Activated CD4-positive, alpha-beta memory T cell treated with anti-CD3 and anti-CD28 coated beads for 36 hours (primary cell): ENCODE measurements at regions not wholly inside any gene's neighbourhood (a gene's known extent, or its start where the extent isn't known, plus 50 kb on each side); places are given as distances from the start of the nearest gene placed in this dataset.

Experiments
- CTCF ChIA-PET: fragments of 350-600 bp; sonication (Branson Sonifier 250); formaldehyde crosslinking; loops from one replicate; lab custom pipeline; 2021; ENCODE audit warnings: antibody characterized with exemption, inconsistent platforms; lab: Charles Lee
- POLR2A ChIA-PET: fragments of 350-600 bp; sonication (Branson Sonifier 250); formaldehyde crosslinking; loops from one replicate; lab custom pipeline; 2021; ENCODE audit warnings: antibody characterized with exemption; lab: Charles Lee
- DNase-seq: peaks from one replicate; pipeline ENCODE4 v3.0.0-alpha.2; 2020
- H3K27ac Mint-ChIP-seq: one replicate; pipeline ENCODE4 v1.8.0; 2021; ENCODE audit warnings: mixed read lengths
- H3K27me3 Mint-ChIP-seq: one replicate; pipeline ENCODE4 v1.8.0; 2021; ENCODE audit warnings: mixed read lengths
- H3K36me3 Mint-ChIP-seq: one replicate; pipeline ENCODE4 v1.8.0; 2021; ENCODE audit warnings: mixed read lengths
- H3K4me1 Mint-ChIP-seq: one replicate; pipeline ENCODE4 v1.8.0; 2021; ENCODE audit warnings: low read depth, mixed read lengths
- H3K4me3 Mint-ChIP-seq: one replicate; pipeline ENCODE4 v1.8.0; 2021; ENCODE audit warnings: mild to moderate bottlenecking, mixed read lengths
- H3K9me3 Mint-ChIP-seq: one replicate; pipeline ENCODE4 v1.8.0; 2021; ENCODE audit warnings: mixed read lengths
- intact Hi-C: fragments of 100-400 bp; cut with micrococcal nuclease; formaldehyde crosslinking; loops from one replicate; pipeline ENCODE4 v1.15.1; 2023

DNA sequence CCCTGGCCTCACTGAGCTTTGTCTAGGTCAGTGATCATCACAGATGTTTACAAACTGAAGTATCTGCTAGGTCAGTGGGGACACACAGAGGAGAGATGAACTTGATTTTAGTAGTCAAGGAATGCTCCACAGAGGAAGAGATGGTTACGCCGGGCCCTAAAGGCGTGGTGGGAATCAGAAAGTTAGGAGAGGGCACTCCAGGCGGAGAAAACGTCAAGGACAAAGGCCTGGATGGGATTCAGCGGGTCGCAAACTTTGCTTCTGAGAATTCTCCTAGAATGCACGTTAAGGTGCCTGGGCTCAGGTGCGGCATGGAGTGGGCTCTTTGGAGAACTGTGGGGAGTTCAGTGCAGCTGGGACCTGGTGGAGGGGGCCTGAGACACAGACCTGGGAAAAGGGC lies 78.8 kb downstream of the TMEM17 start:
- intact Hi-C loops = no loop called here
- Mint-ChIP-seq H3K27ac (no peak overlapping the region), H3K4me3 (no peak overlapping the region), H3K9me3 (peaks cover 3% of the 10 kb centered on the region), H3K27me3 (no peaks in the 10 kb centered on the region), H3K36me3 (no peaks in the 10 kb centered on the region), H3K4me1 (no peaks in the 10 kb centered on the region)
- ChIA-PET POLR2A (no interaction called here), CTCF (no interaction called here)
- DNase-seq = no peak

DNA sequence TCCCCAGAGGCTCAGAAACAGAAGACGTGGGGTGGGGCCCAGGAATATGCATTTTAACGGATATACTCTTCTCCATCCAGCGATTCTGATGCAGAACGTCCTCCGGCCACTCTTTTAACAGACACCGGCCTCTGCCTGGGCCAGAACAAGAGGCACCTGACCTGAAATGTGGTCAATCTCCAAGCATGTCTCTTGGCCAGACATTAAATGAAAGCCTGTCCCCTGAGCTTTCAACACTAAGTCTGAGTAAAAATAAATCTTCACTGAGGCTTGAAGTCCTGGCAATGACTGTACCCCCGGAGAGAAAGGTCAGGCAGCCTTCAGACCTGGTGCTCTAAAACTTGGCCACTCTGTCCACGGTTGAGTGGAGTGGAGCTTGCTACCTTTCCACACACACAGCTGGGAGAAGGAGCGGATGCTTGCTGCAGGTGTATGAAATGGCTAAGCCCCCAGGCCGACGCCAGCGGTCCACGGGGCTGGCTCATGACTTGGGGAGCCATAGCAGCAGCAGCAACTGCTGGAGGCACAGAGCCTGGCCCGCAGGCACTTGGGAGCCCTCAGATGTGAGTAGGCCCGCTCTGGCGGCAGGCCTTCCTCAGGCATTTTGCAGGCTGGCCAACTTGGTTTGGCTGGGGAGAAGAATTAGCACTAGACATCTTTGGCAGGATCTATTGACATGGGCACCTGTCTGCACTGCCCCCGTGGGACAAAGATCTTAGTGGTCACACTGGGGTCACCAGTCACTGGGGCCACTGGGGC lies 79.7 kb downstream of the TMEM17 start:
- Mint-ChIP-seq H3K4me1 (no peaks in the 10 kb centered on the region), H3K9me3 (peaks cover 3% of the 10 kb centered on the region), H3K27ac (no peak overlapping the region), H3K27me3 (no peaks in the 10 kb centered on the region), H3K36me3 (no peaks in the 10 kb centered on the region), H3K4me3 (no peak overlapping the region)
- CTCF ChIA-PET = no interaction called here
- intact Hi-C loops = no loop called here
- POLR2A ChIA-PET = no interaction called here
- no peak for DNase-seq

- no peak for DNase-seq
- Mint-ChIP-seq H3K27me3 (no peaks in the 10 kb centered on the region), H3K9me3 (peaks cover 3% of the 10 kb centered on the region), H3K4me3 (no peak overlapping the region), H3K4me1 (no peaks in the 10 kb centered on the region), H3K36me3 (no peaks in the 10 kb centered on the region), H3K27ac (no peak overlapping the region)
- ChIA-PET POLR2A (no interaction called here), CTCF (no interaction called here)
- intact Hi-C loops = no loop called here
Observed at GRCh38 chr2:62425684-62426083, 80.3 kb downstream of the TMEM17 start.

DNA sequence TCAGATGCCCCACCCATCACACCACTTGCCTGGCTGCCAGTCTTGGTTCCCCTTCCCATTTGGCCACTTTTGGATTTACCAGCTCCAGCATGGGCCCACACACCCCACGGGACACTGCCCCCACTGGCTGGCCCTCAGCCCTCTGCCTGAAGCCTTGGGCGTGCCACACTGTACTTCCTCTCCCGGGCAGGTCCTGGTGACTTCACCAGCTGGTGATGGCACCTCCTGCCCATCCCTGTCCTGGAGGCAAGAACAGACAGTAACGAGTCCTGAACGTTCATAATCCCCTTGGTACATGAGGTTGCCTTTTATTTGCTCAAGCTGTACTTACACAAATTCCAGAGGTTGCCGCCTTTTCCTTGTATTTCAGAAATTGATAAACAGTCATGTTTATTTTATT lies 81.1 kb downstream of the TMEM17 start:
- intact Hi-C loops = no loop called here
- ChIA-PET CTCF (interaction anchor here (1.4 kb wide), 1 partner anchor 12 kb away, joined by 7 read pairs; no protein-coding TSS in a partner anchor), POLR2A (no interaction called here)
- no peaks in the 10 kb centered on the region for H3K9me3 Mint-ChIP-seq
- no peaks in the 10 kb centered on the region for H3K4me1 Mint-ChIP-seq
- no peak for DNase-seq
- no peak overlapping the region for H3K4me3 Mint-ChIP-seq
- H3K36me3 Mint-ChIP-seq = no peaks in the 10 kb centered on the region
- no peak overlapping the region for H3K27ac Mint-ChIP-seq
- peaks cover 1% of the 10 kb centered on the region for H3K27me3 Mint-ChIP-seq

GRCh38 chr2:62423883-62424458 lies 82.0 kb downstream of the TMEM17 start:
- Mint-ChIP-seq H3K36me3 (no peaks in the 10 kb centered on the region), H3K27ac (no peak overlapping the region), H3K4me1 (no peaks in the 10 kb centered on the region), H3K27me3 (peaks cover 3% of the 10 kb centered on the region), H3K4me3 (no peak overlapping the region), H3K9me3 (peaks cover 2% of the 10 kb centered on the region)
- CTCF ChIA-PET = interaction anchor here (1.4 kb wide), 1 partner anchor 11 kb away, joined by 7 read pairs; no protein-coding TSS in a partner anchor
- intact Hi-C loops = no loop called here
- POLR2A ChIA-PET = no interaction called here
- no peak for DNase-seq

- Mint-ChIP-seq H3K4me1 (no peaks in the 10 kb centered on the region), H3K4me3 (no peak overlapping the region), H3K27me3 (peaks cover 3% of the 10 kb centered on the region), H3K27ac (no peak overlapping the region), H3K9me3 (peaks cover 2% of the 10 kb centered on the region), H3K36me3 (no peaks in the 10 kb centered on the region)
- intact Hi-C loops = no loop called here
- ChIA-PET CTCF (no interaction called here), POLR2A (no interaction called here)
- DNase-seq = no peak
Observed at GRCh38 chr2:62423235-62423634, 82.8 kb downstream of the TMEM17 start.

GRCh38 chr2:62415518-62415917 lies 90.5 kb downstream of the TMEM17 start:
- Mint-ChIP-seq H3K27me3 (peaks cover 3% of the 10 kb centered on the region), H3K4me1 (peaks cover 6% of the 10 kb centered on the region), H3K9me3 (peaks cover 2% of the 10 kb centered on the region), H3K27ac (no peak overlapping the region), H3K4me3 (no peak overlapping the region), H3K36me3 (no peaks in the 10 kb centered on the region)
- intact Hi-C loops = no loop called here
- ChIA-PET CTCF (interaction anchor here (0.5 to 1.1 kb wide), 2 partner anchors 480 to 497 kb away, joined by 3 read pairs; no protein-coding TSS in a partner anchor), POLR2A (no interaction called here)
- DNase-seq = no peak

DNA sequence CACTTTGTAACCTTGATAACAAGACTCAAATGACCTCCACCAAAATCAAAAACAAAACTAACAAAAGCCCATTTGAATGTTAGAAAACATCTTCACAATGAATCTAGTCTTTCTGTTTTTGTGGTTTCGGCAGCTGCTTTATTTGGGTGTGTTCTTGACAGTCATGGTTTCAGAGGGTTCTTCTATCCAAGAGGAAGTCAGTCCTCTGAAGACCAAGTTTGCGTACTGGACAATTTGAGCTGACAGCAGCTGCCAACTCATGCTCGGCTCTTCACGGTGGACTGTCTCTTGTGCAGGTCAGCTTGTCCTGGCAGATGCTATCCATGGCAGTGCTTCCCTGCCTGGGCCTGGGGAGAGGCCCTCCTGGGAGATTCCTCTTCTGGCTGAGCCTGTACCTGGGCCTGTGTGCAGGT lies 91.0 kb downstream of the TMEM17 start:
- no peak overlapping the region for H3K27ac Mint-ChIP-seq

DNA sequence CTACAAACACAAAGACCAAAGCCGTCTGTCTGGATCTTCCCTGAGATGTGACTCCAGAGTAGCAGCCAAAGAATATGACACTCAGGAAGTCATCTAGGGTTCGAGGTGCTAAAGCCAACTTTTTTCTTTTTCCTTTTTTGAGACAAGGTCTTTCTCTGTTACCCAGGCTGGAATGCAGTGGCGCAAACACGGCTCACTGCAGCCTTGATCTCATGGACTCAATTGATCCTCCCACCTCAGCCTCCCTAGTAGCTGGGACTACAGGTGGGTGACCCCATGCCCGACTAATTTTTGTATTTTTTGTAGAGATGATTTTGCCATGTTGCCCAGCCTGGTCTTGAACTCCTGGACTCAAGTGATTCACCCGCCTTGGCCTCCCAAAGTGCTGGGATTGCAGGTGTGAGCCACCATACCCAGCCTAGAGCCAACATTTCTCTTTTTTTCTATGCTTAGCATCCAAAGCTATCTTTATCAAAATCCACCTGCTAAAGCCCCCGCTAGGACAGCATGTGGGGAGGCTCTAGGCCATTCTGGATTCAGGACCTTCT lies 92.8 kb downstream of the TMEM17 start:
- H3K27ac Mint-ChIP-seq = no peak overlapping the region
- H3K4me1 Mint-ChIP-seq = peaks cover 6% of the 10 kb centered on the region

More for the DNA sequence above, 91.0 kb downstream of the TMEM17 start:
- CTCF ChIA-PET = interaction anchor here (0.5 kb wide), 1 partner anchor 479 kb away, joined by 3 read pairs; no protein-coding TSS in a partner anchor
- intact Hi-C loops = no loop called here
- Mint-ChIP-seq H3K9me3 (peaks cover 2% of the 10 kb centered on the region), H3K4me1 (peaks cover 6% of the 10 kb centered on the region), H3K27me3 (peaks cover 3% of the 10 kb centered on the region), H3K36me3 (no peaks in the 10 kb centered on the region), H3K4me3 (no peak overlapping the region)
- no peak for DNase-seq
- POLR2A ChIA-PET = no interaction called here

GRCh38 chr2:62412347-62412742 lies 93.7 kb downstream of the TMEM17 start:
- no peak for DNase-seq
- H3K36me3 Mint-ChIP-seq = no peaks in the 10 kb centered on the region
- peaks cover 6% of the 10 kb centered on the region for H3K4me1 Mint-ChIP-seq
- no peak overlapping the region for H3K4me3 Mint-ChIP-seq
- H3K27me3 Mint-ChIP-seq = no peaks in the 10 kb centered on the region
- intact Hi-C loops = loop anchor here (1.0 to 5.0 kb wide), 4 partner anchors 105 to 494 kb away; no protein-coding TSS in a partner anchor
- no peak overlapping the region for H3K27ac Mint-ChIP-seq
- CTCF ChIA-PET = interaction anchor here (0.6 to 2.3 kb wide), 7 partner anchors 10 to 514 kb away, joined by 3 to 22 read pairs (median 5); no protein-coding TSS in a partner anchor
- no peaks in the 10 kb centered on the region for H3K9me3 Mint-ChIP-seq
- POLR2A ChIA-PET = no interaction called here

More for the DNA sequence above, 92.8 kb downstream of the TMEM17 start:
- DNase-seq = no peak
- H3K9me3 Mint-ChIP-seq = no peaks in the 10 kb centered on the region
- ChIA-PET POLR2A (no interaction called here), CTCF (interaction anchor here (0.7 to 1.6 kb wide), 6 partner anchors 11 to 496 kb away, joined by 3 to 10 read pairs (median 4); no protein-coding TSS in a partner anchor)
- intact Hi-C loops = loop anchor here (2.0 to 5.0 kb wide), 2 partner anchors 106 to 214 kb away; no protein-coding TSS in a partner anchor
- H3K4me3 Mint-ChIP-seq = no peak overlapping the region
- no peaks in the 10 kb centered on the region for H3K27me3 Mint-ChIP-seq
- H3K36me3 Mint-ChIP-seq = no peaks in the 10 kb centered on the region

GRCh38 chr2:62410926-62411456 lies 95.0 kb downstream of the TMEM17 start:
- peaks cover 6% of the 10 kb centered on the region for H3K4me1 Mint-ChIP-seq
- CTCF ChIA-PET = interaction anchor here (0.6 to 2.3 kb wide), 10 partner anchors 8 to 500 kb away, joined by 3 to 22 read pairs (median 4); no protein-coding TSS in a partner anchor
- H3K27me3 Mint-ChIP-seq = no peaks in the 10 kb centered on the region
- POLR2A ChIA-PET = no interaction called here
- no peaks in the 10 kb centered on the region for H3K9me3 Mint-ChIP-seq
- H3K36me3 Mint-ChIP-seq = no peaks in the 10 kb centered on the region
- intact Hi-C loops = loop anchor here (5.0 kb wide), 1 partner anchor 104 kb away; no protein-coding TSS in a partner anchor
- no peak overlapping the region for H3K4me3 Mint-ChIP-seq
- no peak for DNase-seq
- no peak overlapping the region for H3K27ac Mint-ChIP-seq

DNA sequence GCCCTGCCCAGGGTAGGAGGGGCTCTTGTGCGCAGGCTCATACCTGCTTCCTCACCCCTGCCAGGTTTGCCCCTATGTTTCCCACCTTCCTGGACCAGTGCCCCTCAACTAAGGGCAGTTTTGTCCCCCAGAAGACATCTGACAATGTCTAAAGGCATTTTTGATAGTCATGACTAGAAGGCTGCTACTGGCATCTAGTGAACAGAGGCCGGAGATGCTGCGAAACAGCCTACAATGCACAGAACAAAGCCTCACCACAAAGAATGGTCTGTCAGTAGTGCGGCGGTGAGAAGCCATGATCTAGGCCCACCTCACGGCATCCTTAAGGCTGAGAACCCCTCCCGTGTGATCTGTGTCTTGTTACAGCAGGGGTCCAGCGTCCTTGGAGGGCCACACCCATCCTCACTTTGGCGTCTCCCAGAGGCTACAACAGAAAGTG lies 96.0 kb downstream of the TMEM17 start:
- H3K4me1 Mint-ChIP-seq = peaks cover 3% of the 10 kb centered on the region
- POLR2A ChIA-PET = no interaction called here
- no peak overlapping the region for H3K4me3 Mint-ChIP-seq
- H3K9me3 Mint-ChIP-seq = no peaks in the 10 kb centered on the region
- DNase-seq = no peak
- intact Hi-C loops = loop anchor here (5.0 kb wide), 1 partner anchor 103 kb away; no protein-coding TSS in a partner anchor
- H3K27ac Mint-ChIP-seq = no peak overlapping the region
- H3K27me3 Mint-ChIP-seq = no peaks in the 10 kb centered on the region
- CTCF ChIA-PET = interaction anchor here (1.0 to 2.3 kb wide), 2 partner anchors 416 to 489 kb away, joined by 3 to 22 read pairs; no protein-coding TSS in a partner anchor
- H3K36me3 Mint-ChIP-seq = no peaks in the 10 kb centered on the region
